ENCODE measurements at regions not wholly inside any gene's neighbourhood (a gene's known extent, or its start where the extent isn't known, plus 50 kb on each side); places are given as distances from the start of the nearest gene placed in this dataset.

DNA sequence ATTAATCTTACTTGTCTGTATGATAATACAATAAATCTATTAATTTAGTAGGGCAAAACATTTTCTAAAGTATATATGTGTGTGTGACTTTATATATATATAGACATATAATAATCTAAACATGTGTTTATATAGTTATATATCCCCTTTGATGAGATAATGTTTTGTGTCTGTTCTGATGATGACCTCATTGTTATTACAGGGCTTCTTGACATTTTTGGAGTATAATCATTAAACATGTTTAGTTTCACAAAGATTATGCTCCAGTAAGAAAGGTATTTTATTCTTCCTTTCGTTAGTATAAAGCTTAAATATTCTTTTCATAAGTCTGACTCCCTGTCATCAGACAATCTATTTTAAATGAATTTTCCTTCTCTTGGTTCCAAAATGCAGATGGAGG, 62.3 kb upstream of the CABCOCO1 start:
- no peak overlapping the region for H3K4me3 ChIP-seq (ENCODE audit: low read depth in 1 of 3, low read length in 3 of 3)
- TF ChIP-seq HNF4G (IDR thresholded peaks at IDR 0.05) (no peak), HNF4A (conservative IDR thresholded peaks at IDR 0.05) (no peak), GABPA (IDR thresholded peaks at IDR 0.05 in 1 of 2, conservative IDR thresholded peaks at IDR 0.05 in 1 of 2) (no peak), EGR1 (IDR thresholded peaks at IDR 0.05; ENCODE audit: low read depth in 2 of 2) (no peak), NR2F2 (IDR thresholded peaks at IDR 0.05) (no peak), FOXA1 (IDR thresholded peaks at IDR 0.05) (no peak), RXRA (IDR thresholded peaks at IDR 0.05) (no peak), JUND (IDR thresholded peaks at IDR 0.05) (no peak), YY1 (IDR thresholded peaks at IDR 0.05) (no peak)
- TF ChIP-seq, protein P1, sequence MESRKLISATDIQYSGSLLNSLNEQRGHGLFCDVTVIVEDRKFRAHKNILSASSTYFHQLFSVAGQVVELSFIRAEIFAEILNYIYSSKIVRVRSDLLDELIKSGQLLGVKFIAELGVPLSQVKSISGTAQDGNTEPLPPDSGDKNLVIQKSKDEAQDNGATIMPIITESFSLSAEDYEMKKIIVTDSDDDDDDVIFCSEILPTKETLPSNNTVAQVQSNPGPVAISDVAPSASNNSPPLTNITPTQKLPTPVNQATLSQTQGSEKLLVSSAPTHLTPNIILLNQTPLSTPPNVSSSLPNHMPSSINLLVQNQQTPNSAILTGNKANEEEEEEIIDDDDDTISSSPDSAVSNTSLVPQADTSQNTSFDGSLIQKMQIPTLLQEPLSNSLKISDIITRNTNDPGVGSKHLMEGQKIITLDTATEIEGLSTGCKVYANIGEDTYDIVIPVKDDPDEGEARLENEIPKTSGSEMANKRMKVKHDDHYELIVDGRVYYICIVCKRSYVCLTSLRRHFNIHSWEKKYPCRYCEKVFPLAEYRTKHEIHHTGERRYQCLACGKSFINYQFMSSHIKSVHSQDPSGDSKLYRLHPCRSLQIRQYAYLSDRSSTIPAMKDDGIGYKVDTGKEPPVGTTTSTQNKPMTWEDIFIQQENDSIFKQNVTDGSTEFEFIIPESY (IDR thresholded peaks at IDR 0.05), result no peak
- TF ChIP-seq, protein P2, sequence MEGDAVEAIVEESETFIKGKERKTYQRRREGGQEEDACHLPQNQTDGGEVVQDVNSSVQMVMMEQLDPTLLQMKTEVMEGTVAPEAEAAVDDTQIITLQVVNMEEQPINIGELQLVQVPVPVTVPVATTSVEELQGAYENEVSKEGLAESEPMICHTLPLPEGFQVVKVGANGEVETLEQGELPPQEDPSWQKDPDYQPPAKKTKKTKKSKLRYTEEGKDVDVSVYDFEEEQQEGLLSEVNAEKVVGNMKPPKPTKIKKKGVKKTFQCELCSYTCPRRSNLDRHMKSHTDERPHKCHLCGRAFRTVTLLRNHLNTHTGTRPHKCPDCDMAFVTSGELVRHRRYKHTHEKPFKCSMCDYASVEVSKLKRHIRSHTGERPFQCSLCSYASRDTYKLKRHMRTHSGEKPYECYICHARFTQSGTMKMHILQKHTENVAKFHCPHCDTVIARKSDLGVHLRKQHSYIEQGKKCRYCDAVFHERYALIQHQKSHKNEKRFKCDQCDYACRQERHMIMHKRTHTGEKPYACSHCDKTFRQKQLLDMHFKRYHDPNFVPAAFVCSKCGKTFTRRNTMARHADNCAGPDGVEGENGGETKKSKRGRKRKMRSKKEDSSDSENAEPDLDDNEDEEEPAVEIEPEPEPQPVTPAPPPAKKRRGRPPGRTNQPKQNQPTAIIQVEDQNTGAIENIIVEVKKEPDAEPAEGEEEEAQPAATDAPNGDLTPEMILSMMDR (IDR thresholded peaks at IDR 0.05; ENCODE audit: low read depth, low read length, missing input control), result no peak
- TF ChIP-seq, protein P3, sequence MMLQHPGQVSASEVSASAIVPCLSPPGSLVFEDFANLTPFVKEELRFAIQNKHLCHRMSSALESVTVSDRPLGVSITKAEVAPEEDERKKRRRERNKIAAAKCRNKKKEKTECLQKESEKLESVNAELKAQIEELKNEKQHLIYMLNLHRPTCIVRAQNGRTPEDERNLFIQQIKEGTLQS (IDR thresholded peaks at IDR 0.05), result no peak
- no peak overlapping the region for H3K9ac ChIP-seq (ENCODE audit: low read depth in 1 of 2, low read length in 2 of 2)
- H3K36me3 ChIP-seq (ENCODE audit: control insufficient read depth in 4 of 4, insufficient read depth in 3 of 4, low read depth in 1 of 4, low read length in 3 of 4), result no peaks in the 10 kb centered on the region
- 58% methylated on average over 1 of the region's 1 CpG for WGBS
- H3K27ac ChIP-seq (ENCODE audit: low read depth in 1 of 2, low read length in 2 of 2), result no peak overlapping the region
- no peaks in the 10 kb centered on the region for H3K9me3 ChIP-seq (ENCODE audit: control insufficient read depth in 4 of 4, low read length in 3 of 4)
- H3K4me1 ChIP-seq (ENCODE audit: control insufficient read depth in 4 of 4, insufficient read depth in 4 of 4, low read length in 3 of 4), result no peaks in the 10 kb centered on the region
- H3K27me3 ChIP-seq (ENCODE audit: control insufficient read depth in 4 of 4, insufficient read depth in 4 of 4, low read length in 3 of 4), result no peaks in the 10 kb centered on the region
- DNase-seq (ENCODE audit: low spot score), result no peak

DNA sequence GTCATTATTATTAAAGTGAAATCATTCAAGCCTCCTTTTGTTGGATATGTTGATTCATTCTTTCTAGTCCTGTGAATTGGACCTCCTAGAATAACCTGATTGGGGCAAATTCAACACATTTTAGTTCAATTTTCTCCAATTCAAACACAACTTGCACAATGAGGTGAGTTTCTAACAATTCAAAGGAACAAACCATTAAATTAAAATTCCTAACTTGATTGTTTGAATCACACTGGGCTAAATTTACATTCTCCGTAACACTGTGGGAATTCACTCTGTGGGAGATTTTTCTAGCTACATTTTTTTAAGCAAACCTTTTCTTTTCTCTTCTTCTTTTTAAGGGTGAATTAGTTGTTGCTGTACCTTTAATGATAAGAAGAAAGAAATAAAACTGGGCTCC, 68.3 kb upstream of the CABCOCO1 start:
- H3K36me3 ChIP-seq (ENCODE audit: control insufficient read depth in 4 of 4, insufficient read depth in 3 of 4, low read depth in 1 of 4, low read length in 3 of 4), result no peaks in the 10 kb centered on the region
- H3K4me3 ChIP-seq (ENCODE audit: low read depth in 1 of 3, low read length in 3 of 3), result no peak overlapping the region
- 91% methylated on average over 1 of the region's 1 CpG for WGBS
- H3K9me3 ChIP-seq (ENCODE audit: control insufficient read depth in 4 of 4, low read length in 3 of 4), result no peaks in the 10 kb centered on the region
- TF ChIP-seq JUND (IDR thresholded peaks at IDR 0.05) (no peak), FOXA1 (IDR thresholded peaks at IDR 0.05) (no peak), SP1 (IDR thresholded peaks at IDR 0.05) (no peak), YY1 (IDR thresholded peaks at IDR 0.05) (no peak), RAD21 (IDR thresholded peaks at IDR 0.05) (no peak), TAF1 (conservative IDR thresholded peaks at IDR 0.05) (no peak), HNF4G (IDR thresholded peaks at IDR 0.05) (no peak), HNF4A (conservative IDR thresholded peaks at IDR 0.05) (no peak), GABPA (IDR thresholded peaks at IDR 0.05 in 1 of 2, conservative IDR thresholded peaks at IDR 0.05 in 1 of 2) (no peak), RXRA (IDR thresholded peaks at IDR 0.05) (no peak), NR2F2 (IDR thresholded peaks at IDR 0.05) (no peak), FOXA2 (IDR thresholded peaks at IDR 0.05) (no peak), EGR1 (IDR thresholded peaks at IDR 0.05; ENCODE audit: low read depth in 2 of 2) (no peak)
- TF ChIP-seq, protein P3 (IDR thresholded peaks at IDR 0.05), result no peak
- TF ChIP-seq, protein P1 (IDR thresholded peaks at IDR 0.05), result no peak
- TF ChIP-seq, protein P4, sequence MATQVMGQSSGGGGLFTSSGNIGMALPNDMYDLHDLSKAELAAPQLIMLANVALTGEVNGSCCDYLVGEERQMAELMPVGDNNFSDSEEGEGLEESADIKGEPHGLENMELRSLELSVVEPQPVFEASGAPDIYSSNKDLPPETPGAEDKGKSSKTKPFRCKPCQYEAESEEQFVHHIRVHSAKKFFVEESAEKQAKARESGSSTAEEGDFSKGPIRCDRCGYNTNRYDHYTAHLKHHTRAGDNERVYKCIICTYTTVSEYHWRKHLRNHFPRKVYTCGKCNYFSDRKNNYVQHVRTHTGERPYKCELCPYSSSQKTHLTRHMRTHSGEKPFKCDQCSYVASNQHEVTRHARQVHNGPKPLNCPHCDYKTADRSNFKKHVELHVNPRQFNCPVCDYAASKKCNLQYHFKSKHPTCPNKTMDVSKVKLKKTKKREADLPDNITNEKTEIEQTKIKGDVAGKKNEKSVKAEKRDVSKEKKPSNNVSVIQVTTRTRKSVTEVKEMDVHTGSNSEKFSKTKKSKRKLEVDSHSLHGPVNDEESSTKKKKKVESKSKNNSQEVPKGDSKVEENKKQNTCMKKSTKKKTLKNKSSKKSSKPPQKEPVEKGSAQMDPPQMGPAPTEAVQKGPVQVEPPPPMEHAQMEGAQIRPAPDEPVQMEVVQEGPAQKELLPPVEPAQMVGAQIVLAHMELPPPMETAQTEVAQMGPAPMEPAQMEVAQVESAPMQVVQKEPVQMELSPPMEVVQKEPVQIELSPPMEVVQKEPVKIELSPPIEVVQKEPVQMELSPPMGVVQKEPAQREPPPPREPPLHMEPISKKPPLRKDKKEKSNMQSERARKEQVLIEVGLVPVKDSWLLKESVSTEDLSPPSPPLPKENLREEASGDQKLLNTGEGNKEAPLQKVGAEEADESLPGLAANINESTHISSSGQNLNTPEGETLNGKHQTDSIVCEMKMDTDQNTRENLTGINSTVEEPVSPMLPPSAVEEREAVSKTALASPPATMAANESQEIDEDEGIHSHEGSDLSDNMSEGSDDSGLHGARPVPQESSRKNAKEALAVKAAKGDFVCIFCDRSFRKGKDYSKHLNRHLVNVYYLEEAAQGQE (IDR thresholded peaks at IDR 0.05), result no peak
- TF ChIP-seq, protein P5, sequence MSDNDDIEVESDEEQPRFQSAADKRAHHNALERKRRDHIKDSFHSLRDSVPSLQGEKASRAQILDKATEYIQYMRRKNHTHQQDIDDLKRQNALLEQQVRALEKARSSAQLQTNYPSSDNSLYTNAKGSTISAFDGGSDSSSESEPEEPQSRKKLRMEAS (IDR thresholded peaks at IDR 0.05), result no peak
- TF ChIP-seq, protein P2 (IDR thresholded peaks at IDR 0.05; ENCODE audit: low read depth, low read length, missing input control), result no peak
- no peak overlapping the region for H3K9ac ChIP-seq (ENCODE audit: low read depth in 1 of 2, low read length in 2 of 2)
- H3K4me1 ChIP-seq (ENCODE audit: control insufficient read depth in 4 of 4, insufficient read depth in 4 of 4, low read length in 3 of 4), result no peaks in the 10 kb centered on the region
- no peak overlapping the region for H3K27ac ChIP-seq (ENCODE audit: low read depth in 1 of 2, low read length in 2 of 2)
- no peaks in the 10 kb centered on the region for H3K27me3 ChIP-seq (ENCODE audit: control insufficient read depth in 4 of 4, insufficient read depth in 4 of 4, low read length in 3 of 4)
- DNase-seq (ENCODE audit: low spot score), result no peak
